ENCODE measurements at regions not wholly inside any gene's neighbourhood (a gene's known extent, or its start where the extent isn't known, plus 50 kb on each side); places are given as distances from the start of the nearest gene placed in this dataset.

DNA sequence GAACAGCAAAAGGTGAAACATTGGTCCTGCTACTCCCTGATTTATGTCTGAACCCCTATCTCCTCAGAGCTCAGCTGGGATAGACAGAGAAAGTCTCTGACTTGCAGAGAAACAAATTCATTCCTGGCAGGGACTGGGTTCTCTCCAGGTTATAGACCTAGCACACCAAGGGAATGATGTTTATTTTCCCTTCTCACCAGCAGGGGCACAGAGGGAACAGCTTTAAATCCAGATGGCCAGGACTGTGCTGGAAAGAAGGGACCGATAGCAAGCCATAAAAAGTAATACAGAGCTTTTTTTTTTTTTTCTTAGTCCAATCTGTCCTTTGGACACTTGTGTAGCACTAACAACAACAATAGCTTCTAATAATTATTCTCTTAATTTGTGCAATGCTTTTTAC is 141.1 kb upstream of the C9orf72 start:
- TF ChIP-seq, protein P1, sequence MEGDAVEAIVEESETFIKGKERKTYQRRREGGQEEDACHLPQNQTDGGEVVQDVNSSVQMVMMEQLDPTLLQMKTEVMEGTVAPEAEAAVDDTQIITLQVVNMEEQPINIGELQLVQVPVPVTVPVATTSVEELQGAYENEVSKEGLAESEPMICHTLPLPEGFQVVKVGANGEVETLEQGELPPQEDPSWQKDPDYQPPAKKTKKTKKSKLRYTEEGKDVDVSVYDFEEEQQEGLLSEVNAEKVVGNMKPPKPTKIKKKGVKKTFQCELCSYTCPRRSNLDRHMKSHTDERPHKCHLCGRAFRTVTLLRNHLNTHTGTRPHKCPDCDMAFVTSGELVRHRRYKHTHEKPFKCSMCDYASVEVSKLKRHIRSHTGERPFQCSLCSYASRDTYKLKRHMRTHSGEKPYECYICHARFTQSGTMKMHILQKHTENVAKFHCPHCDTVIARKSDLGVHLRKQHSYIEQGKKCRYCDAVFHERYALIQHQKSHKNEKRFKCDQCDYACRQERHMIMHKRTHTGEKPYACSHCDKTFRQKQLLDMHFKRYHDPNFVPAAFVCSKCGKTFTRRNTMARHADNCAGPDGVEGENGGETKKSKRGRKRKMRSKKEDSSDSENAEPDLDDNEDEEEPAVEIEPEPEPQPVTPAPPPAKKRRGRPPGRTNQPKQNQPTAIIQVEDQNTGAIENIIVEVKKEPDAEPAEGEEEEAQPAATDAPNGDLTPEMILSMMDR (IDR thresholded peaks at IDR 0.05), result no peak
- TF ChIP-seq POLR2A (IDR thresholded peaks at IDR 0.05), result no peak

All from prostate gland (tissue), 2 donors.